RWPE2 (cell line): ENCODE measurements at regions not wholly inside any gene's neighbourhood (a gene's known extent, or its start where the extent isn't known, plus 50 kb on each side); places are given as distances from the start of the nearest gene placed in this dataset.

Experiments
- ATAC-seq: fragments of 200-7000 bp; cut with Tn5 transposase; 3 replicates; pipeline ENCODE4 v1.9.1; 2021; ENCODE audit warnings: low read depth
- DNase-seq: peaks from one replicate; pipeline ENCODE4 v3.0.0-alpha.2; 2020; ENCODE audit warnings: low spot score
- H3K27ac ChIP-seq: fragments of 450-650 bp; 2 replicates; pipeline ENCODE4 v1.5.1; 2017; ENCODE audit warnings: mild to moderate bottlenecking; ENCODE audit not compliant: poor library complexity, severe bottlenecking
- H3K27me3 ChIP-seq: fragments of 250-450 bp; sonication (Bioruptor Pico); 2 replicates; pipeline ENCODE4 v1.5.1; 2021; ENCODE audit warnings: mild to moderate bottlenecking, moderate library complexity; ENCODE audit not compliant: insufficient read depth, poor library complexity, severe bottlenecking
- H3K36me3 ChIP-seq: fragments of 250-450 bp; sonication (Bioruptor Pico); 2 replicates; pipeline ENCODE4 v1.5.1; 2020; ENCODE audit warnings: low read depth, mild to moderate bottlenecking, moderate library complexity
- H3K4me1 ChIP-seq: fragments of 250-450 bp; sonication (Bioruptor Pico); 2 replicates; pipeline ENCODE4 v1.5.1; 2021; ENCODE audit warnings: mild to moderate bottlenecking, moderate library complexity; ENCODE audit not compliant: insufficient read depth, poor library complexity, severe bottlenecking
- H3K4me3 ChIP-seq: fragments of 250-450 bp; sonication (Bioruptor Pico); 2 replicates; pipeline ENCODE4 v1.5.1; 2021; ENCODE audit warnings: mild to moderate bottlenecking, moderate library complexity; ENCODE audit not compliant: severe bottlenecking
- H3K9me3 ChIP-seq: fragments of 250-450 bp; sonication (Bioruptor Pico); 2 replicates; pipeline ENCODE4 v1.5.1; 2021; ENCODE audit warnings: mild to moderate bottlenecking, moderate library complexity; ENCODE audit not compliant: severe bottlenecking
- TF ChIP-seq, protein P1 (sequence below): fragments of 450-650 bp; IDR thresholded peaks from one replicate; pipeline ENCODE4 v1.5.1; 2017; ENCODE audit warnings: mild to moderate bottlenecking, moderate library complexity; ENCODE audit not compliant: poor library complexity, severe bottlenecking

DNA sequence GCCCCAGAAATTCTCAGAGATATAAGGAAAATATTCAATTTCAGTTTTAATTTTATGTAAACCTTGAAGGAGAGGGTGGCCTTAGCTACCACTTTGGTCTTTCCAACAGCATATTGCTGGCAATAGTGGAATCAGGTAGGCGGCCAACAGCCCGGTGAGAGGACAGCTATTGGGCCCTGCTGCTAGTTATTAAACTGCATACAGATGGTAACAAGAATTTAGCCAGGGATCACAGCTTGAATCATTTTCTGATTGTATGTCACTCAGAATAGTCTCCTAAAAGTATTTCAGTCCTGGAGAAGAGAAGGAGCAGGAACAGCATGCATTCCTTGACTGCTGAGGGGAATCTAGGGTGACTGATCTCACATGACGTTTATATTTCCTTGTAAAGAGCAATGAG is 261.4 kb upstream of the SMIM30 start:
- DNase-seq (no peak), ATAC-seq (no peak)
- TF ChIP-seq, protein P1, sequence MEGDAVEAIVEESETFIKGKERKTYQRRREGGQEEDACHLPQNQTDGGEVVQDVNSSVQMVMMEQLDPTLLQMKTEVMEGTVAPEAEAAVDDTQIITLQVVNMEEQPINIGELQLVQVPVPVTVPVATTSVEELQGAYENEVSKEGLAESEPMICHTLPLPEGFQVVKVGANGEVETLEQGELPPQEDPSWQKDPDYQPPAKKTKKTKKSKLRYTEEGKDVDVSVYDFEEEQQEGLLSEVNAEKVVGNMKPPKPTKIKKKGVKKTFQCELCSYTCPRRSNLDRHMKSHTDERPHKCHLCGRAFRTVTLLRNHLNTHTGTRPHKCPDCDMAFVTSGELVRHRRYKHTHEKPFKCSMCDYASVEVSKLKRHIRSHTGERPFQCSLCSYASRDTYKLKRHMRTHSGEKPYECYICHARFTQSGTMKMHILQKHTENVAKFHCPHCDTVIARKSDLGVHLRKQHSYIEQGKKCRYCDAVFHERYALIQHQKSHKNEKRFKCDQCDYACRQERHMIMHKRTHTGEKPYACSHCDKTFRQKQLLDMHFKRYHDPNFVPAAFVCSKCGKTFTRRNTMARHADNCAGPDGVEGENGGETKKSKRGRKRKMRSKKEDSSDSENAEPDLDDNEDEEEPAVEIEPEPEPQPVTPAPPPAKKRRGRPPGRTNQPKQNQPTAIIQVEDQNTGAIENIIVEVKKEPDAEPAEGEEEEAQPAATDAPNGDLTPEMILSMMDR = no peak
- H3K9me3 ChIP-seq = no peaks in the 10 kb centered on the region
- H3K4me1 ChIP-seq = no peaks in the 10 kb centered on the region
- no peaks in the 10 kb centered on the region for H3K36me3 ChIP-seq
- H3K27me3 ChIP-seq = no peaks in the 10 kb centered on the region
- H3K27ac ChIP-seq = no peak overlapping the region
- H3K4me3 ChIP-seq = no peak overlapping the region

DNA sequence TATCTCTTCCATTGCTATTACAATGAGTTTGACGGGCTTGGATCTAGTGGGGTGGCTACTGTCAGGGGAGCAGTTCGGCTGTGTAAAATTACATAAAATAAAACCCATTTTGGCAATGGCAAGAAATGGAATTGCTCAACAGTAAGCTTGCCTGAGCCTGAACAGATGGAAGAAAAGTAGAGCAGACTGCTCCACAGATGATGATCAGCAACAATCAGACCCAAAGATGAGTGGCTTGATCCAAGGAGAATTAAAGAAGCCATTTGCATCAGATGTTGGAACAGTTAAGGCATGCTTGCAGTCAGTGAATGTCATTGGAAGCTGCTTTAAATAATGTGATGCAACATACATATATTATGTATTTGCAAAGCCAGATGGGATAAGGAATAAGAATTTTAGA is 256.6 kb upstream of the SMIM30 start:
- no peak overlapping the region for H3K4me3 ChIP-seq
- no peaks in the 10 kb centered on the region for H3K9me3 ChIP-seq
- no peaks in the 10 kb centered on the region for H3K36me3 ChIP-seq
- TF ChIP-seq, protein P1 = no peak
- no peak for ATAC-seq
- H3K27me3 ChIP-seq = no peaks in the 10 kb centered on the region
- no peaks in the 10 kb centered on the region for H3K4me1 ChIP-seq
- no peak for DNase-seq
- H3K27ac ChIP-seq = no peak overlapping the region

DNA sequence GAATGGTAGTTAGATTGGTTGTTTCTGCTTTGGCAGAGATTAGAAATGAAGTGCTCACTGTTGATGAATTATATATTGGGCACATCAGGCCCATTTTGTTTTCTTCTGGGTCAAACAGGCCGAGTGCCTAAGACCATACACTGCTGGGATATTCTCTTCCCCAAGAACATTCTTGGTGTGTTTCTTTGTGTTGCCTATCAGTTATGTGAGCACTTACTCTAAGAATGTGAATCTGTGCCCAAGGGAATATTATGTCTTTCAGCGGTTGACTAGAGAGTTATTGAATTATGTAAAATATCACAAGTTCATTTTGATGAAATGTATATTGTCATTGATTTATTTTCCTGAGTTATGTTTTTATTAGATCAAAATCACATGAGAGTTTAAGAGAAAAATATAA is 255.5 kb upstream of the SMIM30 start:
- Histone ChIP-seq H3K4me1 (no peaks in the 10 kb centered on the region), H3K9me3 (no peaks in the 10 kb centered on the region), H3K27me3 (no peaks in the 10 kb centered on the region), H3K36me3 (no peaks in the 10 kb centered on the region), H3K27ac (no peak overlapping the region), H3K4me3 (no peak overlapping the region)
- no peak for DNase-seq
- TF ChIP-seq, protein P1 = no peak
- ATAC-seq = no peak

DNA sequence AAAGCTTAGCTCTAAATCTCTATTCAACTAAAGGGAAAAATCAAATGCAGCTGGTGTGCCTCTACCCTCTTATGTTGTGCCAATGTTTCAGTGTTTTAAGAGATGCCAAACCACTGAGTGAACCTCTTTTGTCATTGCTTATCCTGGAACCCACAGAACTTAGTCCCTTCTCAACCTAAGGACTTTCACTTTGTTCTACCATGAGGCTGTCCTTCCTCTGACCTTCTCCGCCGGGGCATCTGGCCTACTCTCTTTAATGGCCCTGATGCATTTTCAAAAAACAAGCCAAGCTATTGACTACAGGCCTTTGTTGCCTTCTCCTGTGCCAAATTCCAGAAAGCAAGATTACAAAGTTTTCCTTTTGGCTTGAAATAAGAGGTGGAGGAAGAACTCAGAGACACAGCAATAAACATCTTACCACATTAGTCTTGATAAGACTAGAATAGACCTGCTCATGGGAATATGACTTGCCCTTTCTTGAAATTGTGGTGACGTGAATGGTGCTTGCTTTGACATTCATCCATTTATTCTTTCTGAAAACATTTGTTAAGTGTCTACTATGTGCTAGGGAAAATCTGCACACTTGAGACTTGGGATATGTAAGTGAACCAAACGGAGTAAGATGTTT is 253.2 kb upstream of the SMIM30 start:
- ATAC-seq (no peak), DNase-seq (no peak)
- H3K9me3 ChIP-seq = no peaks in the 10 kb centered on the region
- peaks cover 6% of the 10 kb centered on the region for H3K4me1 ChIP-seq
- TF ChIP-seq, protein P1 = no peak
- no peaks in the 10 kb centered on the region for H3K27me3 ChIP-seq
- no peak overlapping the region for H3K27ac ChIP-seq
- no peak overlapping the region for H3K4me3 ChIP-seq
- H3K36me3 ChIP-seq = no peaks in the 10 kb centered on the region

DNA sequence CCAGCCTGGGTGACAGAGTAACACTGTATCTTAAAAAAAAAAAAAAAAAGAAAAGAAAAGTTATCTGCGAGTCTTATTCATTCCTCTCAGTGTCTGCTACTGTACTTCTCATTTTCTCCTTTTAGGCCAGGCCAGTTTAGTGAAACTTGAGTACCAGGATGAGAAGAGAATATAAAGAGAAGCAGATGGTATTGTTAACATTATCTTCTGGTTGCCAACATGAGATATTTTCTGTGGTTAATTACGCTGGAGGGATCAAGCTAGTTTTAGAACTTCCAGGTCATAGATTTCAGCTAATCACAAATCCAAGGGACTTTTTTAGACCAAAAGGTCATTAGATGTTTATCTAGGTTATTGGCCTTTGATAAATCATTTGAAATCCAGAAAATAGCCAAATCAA is 252.6 kb upstream of the SMIM30 start:
- ATAC-seq (no peak), DNase-seq (no peak)
- Histone ChIP-seq H3K4me3 (no peak overlapping the region), H3K4me1 (peaks cover 6% of the 10 kb centered on the region), H3K27ac (no peak overlapping the region), H3K9me3 (no peaks in the 10 kb centered on the region), H3K27me3 (no peaks in the 10 kb centered on the region), H3K36me3 (no peaks in the 10 kb centered on the region)
- TF ChIP-seq, protein P1 = no peak
